T-helper 1 cell treated with Interleukin-12 subunit alpha and Interleukin-12 subunit beta and Interleukin-4 antibody, amounts not matched to agents 30 ng/mL and 1 ng/mL, for 36 hours (primary cell): ENCODE measurements at regions not wholly inside any gene's neighbourhood (a gene's known extent, or its start where the extent isn't known, plus 50 kb on each side); places are given as distances from the start of the nearest gene placed in this dataset.
"Not testable (repeated sequence)": the region's sequence is repeated elsewhere in the genome, so short reads cannot be mapped to it uniquely, and the experiment has no call there.

Experiments
- intact Hi-C: fragments of 100-400 bp; cut with micrococcal nuclease; formaldehyde crosslinking; loops from one replicate; pipeline ENCODE4 v1.15.1; 2024

- intact Hi-C loops: no loop called here
Observed at GRCh38 chr7:110224643-110225042, 866.3 kb upstream of the LRRN3 start.

GRCh38 chr7:110246118-110246517 lies 844.8 kb upstream of the LRRN3 start:
- intact Hi-C loops: no loop called here

- intact Hi-C loops: no loop called here
Observed at GRCh38 chr7:110253093-110253492, 837.8 kb upstream of the LRRN3 start.

GRCh38 chr7:110257673-110258072 lies 833.3 kb upstream of the LRRN3 start:
- intact Hi-C loops: no loop called here

- intact Hi-C loops: no loop called here
Observed at GRCh38 chr7:110262251-110262650, 828.7 kb upstream of the LRRN3 start.

GRCh38 chr7:110264288-110264687 lies 826.6 kb upstream of the LRRN3 start:
- intact Hi-C loops: no loop called here

GRCh38 chr7:110281362-110281761 lies 809.6 kb upstream of the LRRN3 start:
- intact Hi-C loops: no loop called here

GRCh38 chr7:110283056-110283455 lies 807.9 kb upstream of the LRRN3 start:
- intact Hi-C loops: no loop called here

GRCh38 chr7:110291430-110291829 lies 799.5 kb upstream of the LRRN3 start:
- intact Hi-C loops: no loop called here

- intact Hi-C loops: no loop called here
Observed at GRCh38 chr7:110296321-110296720, 794.6 kb upstream of the LRRN3 start.

GRCh38 chr7:110307776-110308175 lies 783.2 kb upstream of the LRRN3 start:
- intact Hi-C loops: no loop called here

- intact Hi-C loops: no loop called here
Observed at GRCh38 chr7:110308791-110309190, 782.1 kb upstream of the LRRN3 start.

GRCh38 chr7:110309941-110310340 lies 781.0 kb upstream of the LRRN3 start:
- intact Hi-C loops: no loop called here

- intact Hi-C loops: no loop called here
Observed at GRCh38 chr7:110311556-110311955, 779.4 kb upstream of the LRRN3 start.

GRCh38 chr7:110317541-110318265 lies 773.2 kb upstream of the LRRN3 start:
- intact Hi-C loops: no loop called here

- intact Hi-C loops: not testable (repeated sequence)
Observed at GRCh38 chr7:110320285-110320684, 770.6 kb upstream of the LRRN3 start.

GRCh38 chr7:110322796-110323195 lies 768.1 kb upstream of the LRRN3 start:
- intact Hi-C loops: no loop called here

- intact Hi-C loops: no loop called here
Observed at GRCh38 chr7:110326966-110327365, 764.0 kb upstream of the LRRN3 start.

GRCh38 chr7:110336423-110336822 lies 754.5 kb upstream of the LRRN3 start:
- intact Hi-C loops: no loop called here

- intact Hi-C loops: no loop called here
Observed at GRCh38 chr7:110337646-110338045, 753.3 kb upstream of the LRRN3 start.

GRCh38 chr7:110347081-110347480 lies 743.8 kb upstream of the LRRN3 start:
- intact Hi-C loops: no loop called here

GRCh38 chr7:110356438-110356837 lies 734.5 kb upstream of the LRRN3 start:
- intact Hi-C loops: no loop called here

- intact Hi-C loops: no loop called here
Observed at GRCh38 chr7:110358028-110358427, 732.9 kb upstream of the LRRN3 start.

- intact Hi-C loops: no loop called here
Observed at GRCh38 chr7:110371709-110372108, 719.2 kb upstream of the LRRN3 start.
